ENCODE measurements at regions not wholly inside any gene's neighbourhood (a gene's known extent, or its start where the extent isn't known, plus 50 kb on each side); places are given as distances from the start of the nearest gene placed in this dataset.

DNA sequence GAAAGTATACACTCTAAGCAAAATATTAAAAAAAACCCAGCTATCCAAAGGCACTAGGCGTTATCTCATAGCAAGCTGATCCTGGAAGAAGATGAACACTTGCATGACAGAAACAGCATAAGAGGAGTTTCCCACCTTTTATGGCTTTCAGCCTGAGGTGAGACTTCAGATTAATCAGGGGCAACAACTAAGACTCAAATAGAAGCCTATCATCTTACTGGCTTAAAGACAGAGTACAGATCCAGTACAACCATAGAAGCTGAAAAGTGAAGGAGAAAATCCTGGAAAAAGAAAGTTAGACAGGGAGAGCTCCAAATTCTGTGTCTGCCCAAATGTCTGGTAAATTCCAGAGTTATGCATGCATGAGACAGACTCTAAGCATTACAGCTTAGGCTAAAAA is 360.8 kb upstream of the KCNN2 start:
- DNase-seq (ENCODE audit: low read depth), result no peak
- no peak overlapping the region for H3K4me3 ChIP-seq (ENCODE audit: control insufficient read depth, low read depth, low read length)
- TF ChIP-seq, protein P1, sequence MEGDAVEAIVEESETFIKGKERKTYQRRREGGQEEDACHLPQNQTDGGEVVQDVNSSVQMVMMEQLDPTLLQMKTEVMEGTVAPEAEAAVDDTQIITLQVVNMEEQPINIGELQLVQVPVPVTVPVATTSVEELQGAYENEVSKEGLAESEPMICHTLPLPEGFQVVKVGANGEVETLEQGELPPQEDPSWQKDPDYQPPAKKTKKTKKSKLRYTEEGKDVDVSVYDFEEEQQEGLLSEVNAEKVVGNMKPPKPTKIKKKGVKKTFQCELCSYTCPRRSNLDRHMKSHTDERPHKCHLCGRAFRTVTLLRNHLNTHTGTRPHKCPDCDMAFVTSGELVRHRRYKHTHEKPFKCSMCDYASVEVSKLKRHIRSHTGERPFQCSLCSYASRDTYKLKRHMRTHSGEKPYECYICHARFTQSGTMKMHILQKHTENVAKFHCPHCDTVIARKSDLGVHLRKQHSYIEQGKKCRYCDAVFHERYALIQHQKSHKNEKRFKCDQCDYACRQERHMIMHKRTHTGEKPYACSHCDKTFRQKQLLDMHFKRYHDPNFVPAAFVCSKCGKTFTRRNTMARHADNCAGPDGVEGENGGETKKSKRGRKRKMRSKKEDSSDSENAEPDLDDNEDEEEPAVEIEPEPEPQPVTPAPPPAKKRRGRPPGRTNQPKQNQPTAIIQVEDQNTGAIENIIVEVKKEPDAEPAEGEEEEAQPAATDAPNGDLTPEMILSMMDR (conservative IDR thresholded peaks at IDR 0.05; ENCODE audit: control insufficient read depth, insufficient read depth, low read depth, low read length), result no peak

DNA sequence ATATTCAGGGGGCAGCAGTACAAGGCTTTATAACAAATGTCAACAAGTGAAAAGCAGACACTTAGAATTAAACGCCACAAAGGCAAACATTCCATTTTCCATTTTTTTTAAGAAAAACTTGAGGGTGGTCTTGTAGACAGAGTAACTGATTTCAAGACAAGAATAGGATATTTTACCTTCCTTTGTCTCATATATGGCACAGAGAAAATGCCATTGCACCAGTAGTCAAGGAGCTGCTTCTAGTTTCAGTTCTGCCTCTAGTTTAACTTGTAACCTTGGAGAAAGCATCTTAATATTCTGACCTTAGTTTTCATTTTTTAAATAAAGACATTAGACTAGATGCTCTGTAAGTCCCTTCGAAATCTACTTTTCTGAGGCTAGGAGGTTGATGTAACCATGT is 355.3 kb upstream of the KCNN2 start:
- H3K4me3 ChIP-seq (ENCODE audit: control insufficient read depth, low read depth, low read length), result no peak overlapping the region
- TF ChIP-seq, protein P1 (conservative IDR thresholded peaks at IDR 0.05; ENCODE audit: control insufficient read depth, insufficient read depth, low read depth, low read length), result no peak
- DNase-seq (ENCODE audit: low read depth), result no peak

DNA sequence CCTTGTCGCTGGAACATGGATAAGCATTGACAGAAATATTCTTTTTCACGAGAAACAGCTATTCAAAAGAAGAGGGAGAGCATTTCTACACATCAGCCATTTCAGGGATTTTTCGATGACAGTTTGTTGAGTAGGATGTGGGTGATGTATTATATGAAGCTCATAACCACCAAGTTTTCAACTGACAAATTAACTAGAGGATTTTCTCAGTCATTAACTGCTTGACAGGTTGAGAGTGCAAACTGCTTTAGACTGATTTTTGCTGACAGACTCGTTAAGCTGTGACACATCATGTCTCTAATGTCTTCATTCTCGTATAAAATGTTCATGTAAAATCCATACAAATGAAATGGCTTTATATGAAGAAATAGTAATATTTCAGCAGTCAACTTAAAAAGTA is 354.2 kb upstream of the KCNN2 start:
- no peak overlapping the region for H3K4me3 ChIP-seq (ENCODE audit: control insufficient read depth, low read depth, low read length)
- DNase-seq (ENCODE audit: low read depth), result no peak
- TF ChIP-seq, protein P1 (conservative IDR thresholded peaks at IDR 0.05; ENCODE audit: control insufficient read depth, insufficient read depth, low read depth, low read length), result no peak

DNA sequence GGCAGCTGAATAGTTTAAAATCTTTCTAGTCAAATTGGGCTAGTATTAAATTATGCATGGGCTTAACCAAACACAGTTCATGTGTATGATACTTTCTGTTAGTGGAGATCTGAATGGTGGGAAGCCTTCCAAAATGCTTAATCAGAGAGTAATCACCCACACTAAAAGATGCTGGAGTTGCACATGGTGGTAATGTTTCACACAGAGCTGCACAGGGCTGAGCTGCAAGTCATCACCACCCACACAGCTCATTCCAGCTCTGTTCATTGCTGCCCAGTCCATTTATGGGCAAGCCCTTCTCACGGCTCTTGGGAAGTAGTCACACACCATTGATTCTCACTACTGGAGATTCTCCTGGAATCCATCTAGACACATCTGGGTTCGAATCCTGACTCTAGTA is 351.5 kb upstream of the KCNN2 start:
- TF ChIP-seq, protein P1 (conservative IDR thresholded peaks at IDR 0.05; ENCODE audit: control insufficient read depth, insufficient read depth, low read depth, low read length), result no peak
- H3K4me3 ChIP-seq (ENCODE audit: control insufficient read depth, low read depth, low read length), result no peak overlapping the region
- DNase-seq (ENCODE audit: low read depth), result peak; percentile 17

DNA sequence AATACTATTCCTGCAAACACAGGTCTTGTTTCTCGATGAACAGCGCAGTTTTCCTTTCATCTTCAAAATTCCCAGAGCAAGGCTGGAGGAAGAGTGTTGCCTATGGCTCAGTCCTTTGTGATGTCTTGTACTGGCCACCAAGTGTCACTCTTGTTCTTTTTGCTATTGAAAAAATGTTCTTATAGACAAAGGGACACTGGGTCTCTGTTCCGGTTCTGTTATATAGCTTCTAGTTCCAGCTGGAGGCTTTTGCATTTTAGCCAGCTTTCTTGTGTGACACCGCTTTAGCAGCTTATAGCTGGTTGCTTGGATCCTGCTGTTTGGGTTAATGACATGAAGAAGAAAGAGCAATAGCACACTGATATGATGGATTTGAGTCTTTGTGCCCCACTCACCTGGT is 343.7 kb upstream of the KCNN2 start:
- TF ChIP-seq, protein P1 (conservative IDR thresholded peaks at IDR 0.05; ENCODE audit: control insufficient read depth, insufficient read depth, low read depth, low read length), result no peak
- H3K4me3 ChIP-seq (ENCODE audit: control insufficient read depth, low read depth, low read length), result no peak overlapping the region
- DNase-seq (ENCODE audit: low read depth), result no peak

DNA sequence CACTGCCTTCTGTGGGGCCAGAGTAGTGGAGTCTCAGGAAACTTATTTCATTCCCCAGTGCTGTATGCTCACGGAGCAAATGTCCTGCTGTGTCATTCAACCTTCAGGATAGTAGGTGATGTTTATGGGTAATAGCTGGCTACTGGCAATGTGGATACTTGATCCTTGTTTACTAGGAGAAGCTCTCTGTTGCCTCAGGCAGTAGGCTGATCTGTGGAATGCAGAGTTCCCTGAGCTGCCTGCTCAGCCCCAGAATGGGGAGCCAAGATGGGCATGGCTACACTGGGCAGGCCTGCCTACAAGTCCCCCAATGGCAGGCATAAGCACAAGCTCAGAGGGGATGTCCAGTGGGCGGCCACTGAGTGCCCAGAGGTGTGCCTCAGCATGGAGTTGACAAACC is 323.1 kb upstream of the KCNN2 start:
- no peak for DNase-seq (ENCODE audit: low read depth)
- TF ChIP-seq, protein P1 (conservative IDR thresholded peaks at IDR 0.05; ENCODE audit: control insufficient read depth, insufficient read depth, low read depth, low read length), result no peak
- no peak overlapping the region for H3K4me3 ChIP-seq (ENCODE audit: control insufficient read depth, low read depth, low read length)

DNA sequence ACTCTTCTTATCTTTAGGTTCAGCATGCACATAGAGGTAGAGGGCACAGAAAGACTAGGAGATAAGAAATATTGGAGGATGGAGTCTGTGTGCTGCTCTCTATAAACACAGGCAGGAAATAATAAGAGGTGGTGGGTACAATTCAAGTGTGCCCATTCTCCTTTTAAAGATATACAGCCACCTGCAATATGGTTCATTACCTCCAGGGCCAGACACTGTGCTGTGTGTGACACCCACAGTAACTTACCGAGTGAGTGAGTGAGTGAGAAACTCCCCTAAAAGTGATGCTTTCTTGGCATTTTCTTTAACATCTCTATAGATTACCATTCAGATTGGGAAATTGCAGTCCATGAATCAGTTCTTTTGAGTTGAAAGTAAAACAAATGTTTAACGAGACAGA is 311.8 kb upstream of the KCNN2 start:
- DNase-seq (ENCODE audit: low read depth), result no peak
- H3K4me3 ChIP-seq (ENCODE audit: control insufficient read depth, low read depth, low read length), result no peak overlapping the region
- TF ChIP-seq, protein P1 (conservative IDR thresholded peaks at IDR 0.05; ENCODE audit: control insufficient read depth, insufficient read depth, low read depth, low read length), result no peak
